ENCODE measurements at regions not wholly inside any gene's neighbourhood (a gene's known extent, or its start where the extent isn't known, plus 50 kb on each side); places are given as distances from the start of the nearest gene placed in this dataset.

- H3K4me1 ChIP-seq: no peaks in the 10 kb centered on the region
- H3K27ac ChIP-seq: no peak overlapping the region
- TF ChIP-seq CTCF (IDR thresholded peaks at IDR 0.05): no peak
- intact Hi-C loops (cut with DNase I; ENCODE audit: low total_unique reads): no loop called here
- no peak overlapping the region for H3K4me3 ChIP-seq
- H3K27me3 ChIP-seq: peaks cover 0 to 24% of the 10 kb centered on the region in 2 donors
- no peaks in the 10 kb centered on the region for H3K36me3 ChIP-seq
- peaks cover 0 to 6% (median 6%) of the 10 kb centered on the region in 3 donors for H3K9me3 ChIP-seq
- DNase-seq: no peak
These were observed 255.2 kb upstream of the SFSWAP start for GRCh38 chr12:131455581-131456110.

- H3K4me1 ChIP-seq: no peaks in the 10 kb centered on the region
- no peak overlapping the region for H3K4me3 ChIP-seq
- H3K27me3 ChIP-seq: peaks cover 0 to 24% of the 10 kb centered on the region in 2 donors
- no peak for DNase-seq
- H3K9me3 ChIP-seq: peaks cover 0 to 6% (median 0%) of the 10 kb centered on the region in 3 donors
- intact Hi-C loops (cut with DNase I; ENCODE audit: low total_unique reads): no loop called here
- TF ChIP-seq CTCF (IDR thresholded peaks at IDR 0.05): no peak
- no peak overlapping the region for H3K27ac ChIP-seq
- no peaks in the 10 kb centered on the region for H3K36me3 ChIP-seq
These were observed 254.4 kb upstream of the SFSWAP start for GRCh38 chr12:131456301-131457027.

GRCh38 chr12:131457028-131457310 is 253.9 kb upstream of the SFSWAP start:
- Histone ChIP-seq H3K27ac (no peak overlapping the region), H3K27me3 (peaks cover 0 to 24% of the 10 kb centered on the region in 2 donors), H3K9me3 (peaks cover 0 to 6% (median 0%) of the 10 kb centered on the region in 3 donors), H3K4me1 (no peaks in the 10 kb centered on the region), H3K36me3 (no peaks in the 10 kb centered on the region), H3K4me3 (no peak overlapping the region)
- intact Hi-C loops (cut with DNase I; ENCODE audit: low total_unique reads): no loop called here
- no peak for TF ChIP-seq CTCF (IDR thresholded peaks at IDR 0.05)
- no peak for DNase-seq

GRCh38 chr12:131457331-131458047 is 253.4 kb upstream of the SFSWAP start:
- no peak for DNase-seq
- Histone ChIP-seq H3K36me3 (no peaks in the 10 kb centered on the region), H3K4me1 (no peaks in the 10 kb centered on the region), H3K4me3 (no peak overlapping the region), H3K27ac (no peak overlapping the region), H3K9me3 (peaks cover 0 to 2% (median 0%) of the 10 kb centered on the region in 3 donors), H3K27me3 (peaks cover 0 to 24% of the 10 kb centered on the region in 2 donors)
- intact Hi-C loops (cut with DNase I; ENCODE audit: low total_unique reads): no loop called here
- no peak for TF ChIP-seq CTCF (IDR thresholded peaks at IDR 0.05)

- intact Hi-C loops (cut with DNase I; ENCODE audit: low total_unique reads): no loop called here
- H3K27me3 ChIP-seq: peaks cover 0 to 24% of the 10 kb centered on the region in 2 donors
These were observed 252.9 kb upstream of the SFSWAP start for GRCh38 chr12:131458048-131458374.

More at GRCh38 chr12:131458048-131458374, 252.9 kb upstream of the SFSWAP start:
- Histone ChIP-seq H3K27ac (no peak overlapping the region), H3K36me3 (no peaks in the 10 kb centered on the region), H3K4me1 (no peaks in the 10 kb centered on the region), H3K4me3 (no peak overlapping the region), H3K9me3 (no peaks in the 10 kb centered on the region)
- DNase-seq: no peak
- no peak for TF ChIP-seq CTCF (IDR thresholded peaks at IDR 0.05)
